Activated B cell treated with CpG ODN at 0.5 μM for 24 hours (primary cell): ENCODE measurements at regions not wholly inside any gene's neighbourhood (a gene's known extent, or its start where the extent isn't known, plus 50 kb on each side); places are given as distances from the start of the nearest gene placed in this dataset.

Source experiments
- ATAC-seq: fragments of 200-7000 bp; cut with Tn5 transposase; one replicate; pipeline ENCODE4 v1.10.0; 2021; ENCODE audit warnings: low read depth, mild to moderate bottlenecking, moderate library complexity
- CTCF ChIA-PET: fragments of 350-600 bp; sonication (Branson Sonifier 250); formaldehyde crosslinking; loops from one replicate; lab custom pipeline; 2021; ENCODE audit warnings: antibody characterized with exemption; lab: Charles Lee
- POLR2A ChIA-PET: fragments of 350-600 bp; sonication (Branson Sonifier 250); formaldehyde crosslinking; loops from one replicate; lab custom pipeline; 2021; ENCODE audit warnings: antibody characterized with exemption; lab: Charles Lee
- DNase-seq: peaks from one replicate; pipeline ENCODE4 v3.0.0; 2022
- H3K27ac Mint-ChIP-seq: one replicate; pipeline ENCODE4 v1.8.0; 2020; ENCODE audit warnings: mixed read lengths
- H3K27me3 Mint-ChIP-seq: one replicate; pipeline ENCODE4 v1.8.0; 2021; ENCODE audit warnings: mixed read lengths
- H3K36me3 Mint-ChIP-seq: one replicate; pipeline ENCODE4 v1.8.0; 2021; ENCODE audit warnings: low read depth, mixed read lengths
- H3K4me1 Mint-ChIP-seq: one replicate; pipeline ENCODE4 v1.8.0; 2021; ENCODE audit warnings: mixed read lengths
- H3K4me3 Mint-ChIP-seq: one replicate; pipeline ENCODE4 v1.8.0; 2020; ENCODE audit warnings: mild to moderate bottlenecking, mixed read lengths
- H3K9me3 Mint-ChIP-seq: one replicate; pipeline ENCODE4 v1.8.0; 2020; ENCODE audit warnings: mixed read lengths
- intact Hi-C: fragments of 100-400 bp; cut with micrococcal nuclease; formaldehyde crosslinking; loops from one replicate; pipeline ENCODE4 v1.15.1; 2024
- TF ChIP-seq, protein P1 (sequence below): fragments of 200-600 bp; IDR thresholded peaks from one replicate; pipeline ENCODE4 v1.8.0; 2022; ENCODE audit warnings: antibody characterized with exemption, mild to moderate bottlenecking

DNA sequence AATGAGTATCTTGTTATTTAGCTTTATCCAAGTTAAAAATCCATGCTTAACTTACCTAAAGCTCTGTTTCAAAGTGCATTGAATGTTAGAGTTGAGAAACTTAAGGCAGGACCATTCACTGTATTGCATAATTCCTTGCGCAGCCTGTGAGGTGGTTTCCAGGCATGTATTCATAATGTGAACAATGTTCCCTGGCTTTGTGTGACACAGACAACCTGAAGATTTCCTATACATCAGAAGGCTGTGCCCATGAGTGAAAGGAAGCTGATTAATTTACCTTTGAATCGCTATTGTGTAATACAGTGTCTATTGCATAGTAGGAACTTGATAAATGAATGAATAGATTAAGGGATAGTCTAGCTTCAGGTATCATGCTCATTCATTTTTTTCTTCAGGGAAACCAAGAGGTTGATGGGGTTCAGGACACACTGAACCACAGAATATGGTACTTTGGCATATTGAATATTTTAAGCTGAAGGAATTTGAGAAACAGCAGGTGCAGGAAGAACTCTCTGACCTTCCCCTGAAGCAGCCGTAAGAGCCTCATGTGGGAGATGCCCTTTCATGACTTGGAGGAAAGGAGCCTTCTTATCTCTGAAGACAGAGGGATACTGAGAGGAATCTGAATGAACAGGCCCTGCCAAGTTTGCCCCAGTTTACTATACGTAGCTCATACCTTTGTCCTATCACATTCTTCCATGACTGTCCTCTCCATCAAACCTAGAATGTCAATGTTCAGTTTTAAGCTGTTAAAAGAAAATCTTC lies 88.6 kb upstream of the GNG12 start:
- Mint-ChIP-seq H3K36me3 (no peaks in the 10 kb centered on the region), H3K27me3 (peaks cover 3% of the 10 kb centered on the region), H3K27ac (no peak overlapping the region), H3K9me3 (no peaks in the 10 kb centered on the region), H3K4me3 (no peak overlapping the region), H3K4me1 (no peaks in the 10 kb centered on the region)
- POLR2A ChIA-PET, result no interaction called here
- CTCF ChIA-PET, result no interaction called here
- no peak for ATAC-seq
- intact Hi-C loops, result no loop called here
- DNase-seq, result no peak
- TF ChIP-seq, protein P1, sequence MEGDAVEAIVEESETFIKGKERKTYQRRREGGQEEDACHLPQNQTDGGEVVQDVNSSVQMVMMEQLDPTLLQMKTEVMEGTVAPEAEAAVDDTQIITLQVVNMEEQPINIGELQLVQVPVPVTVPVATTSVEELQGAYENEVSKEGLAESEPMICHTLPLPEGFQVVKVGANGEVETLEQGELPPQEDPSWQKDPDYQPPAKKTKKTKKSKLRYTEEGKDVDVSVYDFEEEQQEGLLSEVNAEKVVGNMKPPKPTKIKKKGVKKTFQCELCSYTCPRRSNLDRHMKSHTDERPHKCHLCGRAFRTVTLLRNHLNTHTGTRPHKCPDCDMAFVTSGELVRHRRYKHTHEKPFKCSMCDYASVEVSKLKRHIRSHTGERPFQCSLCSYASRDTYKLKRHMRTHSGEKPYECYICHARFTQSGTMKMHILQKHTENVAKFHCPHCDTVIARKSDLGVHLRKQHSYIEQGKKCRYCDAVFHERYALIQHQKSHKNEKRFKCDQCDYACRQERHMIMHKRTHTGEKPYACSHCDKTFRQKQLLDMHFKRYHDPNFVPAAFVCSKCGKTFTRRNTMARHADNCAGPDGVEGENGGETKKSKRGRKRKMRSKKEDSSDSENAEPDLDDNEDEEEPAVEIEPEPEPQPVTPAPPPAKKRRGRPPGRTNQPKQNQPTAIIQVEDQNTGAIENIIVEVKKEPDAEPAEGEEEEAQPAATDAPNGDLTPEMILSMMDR, result no peak

DNA sequence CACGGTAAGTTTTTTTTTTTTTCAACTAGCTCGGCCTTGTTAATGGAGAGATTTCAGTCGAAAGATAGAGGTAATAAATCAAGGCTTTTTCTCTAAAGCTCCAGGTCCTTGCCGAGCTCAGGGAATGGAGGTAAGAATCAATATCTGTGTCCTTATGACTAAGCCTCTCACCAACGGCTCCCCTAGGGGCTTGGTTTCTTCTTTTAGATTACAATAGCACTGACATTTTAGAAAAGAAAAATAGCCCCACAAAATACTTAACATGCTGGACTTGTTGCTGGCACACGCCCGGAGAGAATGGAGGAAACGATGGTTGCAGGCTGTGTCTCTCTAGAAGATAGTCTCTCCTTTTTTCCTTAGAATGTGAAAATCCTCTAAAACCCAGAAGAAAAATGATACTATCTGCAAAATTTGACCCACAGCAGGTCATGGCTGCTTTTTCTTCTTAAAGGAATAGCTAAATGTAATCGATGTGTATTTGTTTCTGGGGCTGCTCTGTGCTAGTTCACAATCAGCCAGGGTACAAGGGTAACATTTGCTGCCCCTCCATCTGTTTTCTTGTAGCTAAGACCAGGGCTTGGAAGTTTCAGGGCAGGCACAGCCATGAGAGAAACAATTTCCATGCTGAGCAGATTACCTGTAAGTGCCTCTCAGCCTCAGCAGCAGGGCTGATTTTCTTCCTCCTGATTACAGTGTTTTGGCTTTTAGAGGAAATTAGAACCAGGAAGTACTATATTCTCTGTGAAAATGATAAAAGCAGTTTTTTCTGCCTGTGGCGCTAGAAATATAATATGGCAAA lies 86.2 kb upstream of the GNG12 start:
- intact Hi-C loops, result no loop called here
- TF ChIP-seq, protein P1, result no peak
- ChIA-PET CTCF (no interaction called here), POLR2A (no interaction called here)
- no peaks in the 10 kb centered on the region for H3K4me1 Mint-ChIP-seq
- H3K4me3 Mint-ChIP-seq, result no peak overlapping the region
- H3K9me3 Mint-ChIP-seq, result no peaks in the 10 kb centered on the region
- no peak for DNase-seq
- H3K27ac Mint-ChIP-seq, result no peak overlapping the region
- no peak for ATAC-seq
- peaks cover 3% of the 10 kb centered on the region for H3K27me3 Mint-ChIP-seq
- H3K36me3 Mint-ChIP-seq, result no peaks in the 10 kb centered on the region

DNA sequence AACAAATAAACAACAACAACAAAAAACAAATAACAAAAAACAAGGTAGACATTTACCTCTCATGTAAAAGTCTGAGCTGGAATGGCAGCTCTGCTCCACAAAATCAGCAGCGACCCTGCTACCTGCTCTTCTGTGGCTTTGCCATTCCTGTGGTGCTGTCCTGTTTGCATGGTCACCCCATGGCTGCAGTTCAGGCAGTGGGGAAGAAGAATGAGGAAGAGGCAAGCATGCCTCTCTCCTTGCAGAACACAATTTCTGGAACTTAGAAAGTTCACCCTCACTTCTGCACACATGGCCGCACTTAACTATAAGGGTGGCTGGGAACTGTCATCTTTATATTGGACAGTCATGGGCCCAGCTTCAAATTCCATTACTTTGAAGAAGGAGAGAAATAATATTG lies 84.8 kb upstream of the GNG12 start:
- no peak overlapping the region for H3K27ac Mint-ChIP-seq
- no peaks in the 10 kb centered on the region for H3K36me3 Mint-ChIP-seq
- ChIA-PET CTCF (no interaction called here), POLR2A (no interaction called here)
- TF ChIP-seq, protein P1, result no peak
- intact Hi-C loops, result no loop called here
- ATAC-seq, result no peak
- H3K27me3 Mint-ChIP-seq, result peaks cover 3% of the 10 kb centered on the region
- no peaks in the 10 kb centered on the region for H3K9me3 Mint-ChIP-seq
- no peaks in the 10 kb centered on the region for H3K4me1 Mint-ChIP-seq
- no peak overlapping the region for H3K4me3 Mint-ChIP-seq
- no peak for DNase-seq

DNA sequence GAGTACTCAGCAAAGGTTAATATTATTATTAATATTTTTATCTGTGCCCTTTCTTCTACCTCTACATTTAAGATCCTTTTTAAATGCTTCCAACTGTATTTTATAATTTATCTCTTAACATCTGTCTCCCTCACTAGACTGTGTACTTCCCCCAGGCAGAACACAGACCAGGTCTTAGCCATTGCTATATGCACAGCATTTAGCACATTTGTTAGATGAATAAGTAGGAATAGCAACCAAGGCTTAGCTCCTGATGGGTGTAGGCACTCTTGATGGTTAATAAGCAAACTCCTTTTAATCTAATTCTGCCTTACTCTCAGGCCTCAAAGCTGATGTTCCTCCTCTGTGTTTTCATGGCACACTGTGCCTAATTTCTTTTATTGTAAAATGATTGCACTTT lies 83.7 kb upstream of the GNG12 start:
- no peaks in the 10 kb centered on the region for H3K36me3 Mint-ChIP-seq
- no peak overlapping the region for H3K4me3 Mint-ChIP-seq
- H3K9me3 Mint-ChIP-seq, result peaks cover 2% of the 10 kb centered on the region
- ChIA-PET POLR2A (no interaction called here), CTCF (no interaction called here)
- peaks cover 3% of the 10 kb centered on the region for H3K27me3 Mint-ChIP-seq
- DNase-seq (no peak), ATAC-seq (no peak)
- H3K27ac Mint-ChIP-seq, result no peak overlapping the region
- TF ChIP-seq, protein P1, result no peak
- intact Hi-C loops, result no loop called here
- H3K4me1 Mint-ChIP-seq, result no peaks in the 10 kb centered on the region

DNA sequence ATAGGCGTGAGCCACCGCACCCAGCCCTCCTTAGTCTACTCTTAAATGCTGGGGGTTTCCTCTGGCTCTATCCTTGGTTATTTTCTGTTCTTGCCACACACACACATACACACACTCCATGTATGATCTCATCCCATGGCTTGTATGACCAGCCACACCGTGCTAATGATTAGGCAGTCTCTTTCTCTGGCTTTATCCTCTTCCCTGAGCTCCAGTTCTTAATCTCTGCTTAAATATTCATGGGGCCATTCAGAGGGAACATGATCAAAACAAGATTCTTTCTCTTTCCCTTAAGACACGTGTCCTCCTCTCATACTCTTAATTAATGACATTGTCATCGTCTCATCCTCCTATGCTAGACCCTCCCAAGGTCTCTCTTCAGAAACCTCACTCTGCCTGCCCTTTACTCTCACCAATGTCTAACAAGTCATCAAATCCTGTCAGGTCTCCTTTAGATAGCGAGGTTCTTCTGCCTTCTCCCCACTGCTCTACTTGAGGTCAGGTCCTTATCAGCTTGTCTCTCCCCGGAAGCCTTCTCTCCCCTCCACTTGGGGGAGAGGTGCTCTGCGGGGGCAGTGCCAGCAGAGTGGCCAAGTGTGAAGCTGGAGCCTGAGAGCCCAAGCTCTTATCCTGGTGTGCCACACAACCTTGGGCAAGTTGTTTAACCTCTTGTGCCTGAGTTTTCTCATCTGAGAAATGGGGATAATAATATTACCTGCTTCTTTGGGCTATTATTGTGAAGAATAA lies 83.0 kb upstream of the GNG12 start:
- DNase-seq (no peak), ATAC-seq (no peak)
- H3K27me3 Mint-ChIP-seq, result peaks cover 3% of the 10 kb centered on the region
- TF ChIP-seq, protein P1, result no peak
- H3K27ac Mint-ChIP-seq, result no peak overlapping the region
- H3K9me3 Mint-ChIP-seq, result peaks cover 2% of the 10 kb centered on the region
- POLR2A ChIA-PET, result no interaction called here
- no peak overlapping the region for H3K4me3 Mint-ChIP-seq
- H3K4me1 Mint-ChIP-seq, result no peaks in the 10 kb centered on the region
- H3K36me3 Mint-ChIP-seq, result no peaks in the 10 kb centered on the region
- CTCF ChIA-PET, result no interaction called here
- intact Hi-C loops, result no loop called here
